ENCODE measurements at regions not wholly inside any gene's neighbourhood (a gene's known extent, or its start where the extent isn't known, plus 50 kb on each side); places are given as distances from the start of the nearest gene placed in this dataset.

DNA sequence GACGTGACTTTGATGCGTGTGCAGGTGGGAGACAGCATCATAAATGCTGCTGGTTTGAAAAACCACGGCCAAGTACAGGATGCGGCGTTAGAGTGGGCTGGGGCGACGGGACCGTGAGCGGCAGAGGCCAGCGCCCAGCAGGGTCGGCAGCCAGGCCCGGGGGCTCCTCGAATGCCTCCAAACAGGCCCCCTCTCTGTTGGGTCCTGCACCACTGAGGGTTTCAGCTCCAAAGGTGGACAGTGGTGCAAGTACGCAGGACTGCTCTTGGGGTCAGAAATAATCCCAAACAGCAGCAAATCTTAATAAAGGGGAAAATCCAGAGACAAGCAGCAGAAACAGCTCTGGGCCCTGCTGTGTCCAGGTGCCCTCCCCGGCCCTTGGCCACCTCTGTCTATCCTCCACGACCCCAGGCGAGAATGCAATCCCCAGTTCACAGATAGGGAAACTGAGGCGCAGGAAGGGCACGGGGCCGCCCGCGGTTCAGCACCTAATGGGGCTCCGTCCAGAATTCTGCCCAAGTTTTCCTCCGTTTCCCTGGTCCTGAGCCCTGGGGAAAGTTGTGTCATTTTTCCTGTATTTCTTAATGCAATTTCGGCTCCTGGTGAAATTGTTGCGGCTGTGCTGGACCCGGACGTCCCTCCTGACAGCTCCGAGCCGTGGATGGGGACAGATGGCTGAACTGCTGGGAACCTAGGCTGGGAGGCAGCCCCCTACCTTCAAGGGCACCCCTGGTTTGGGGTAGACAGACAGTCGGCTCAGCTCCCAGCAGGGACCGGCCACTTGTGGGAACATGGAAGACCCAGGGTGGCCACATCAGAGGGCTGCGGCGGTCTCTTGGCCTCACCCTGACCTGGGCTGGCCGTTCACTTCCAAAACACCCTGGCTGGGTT, 97.4 kb downstream of the FOXL3 start:
- no peaks in the 10 kb centered on the region for H3K27me3 ChIP-seq
- TF ChIP-seq POLR2A (IDR thresholded peaks at IDR 0.05): no peak
- TF ChIP-seq, protein P1, sequence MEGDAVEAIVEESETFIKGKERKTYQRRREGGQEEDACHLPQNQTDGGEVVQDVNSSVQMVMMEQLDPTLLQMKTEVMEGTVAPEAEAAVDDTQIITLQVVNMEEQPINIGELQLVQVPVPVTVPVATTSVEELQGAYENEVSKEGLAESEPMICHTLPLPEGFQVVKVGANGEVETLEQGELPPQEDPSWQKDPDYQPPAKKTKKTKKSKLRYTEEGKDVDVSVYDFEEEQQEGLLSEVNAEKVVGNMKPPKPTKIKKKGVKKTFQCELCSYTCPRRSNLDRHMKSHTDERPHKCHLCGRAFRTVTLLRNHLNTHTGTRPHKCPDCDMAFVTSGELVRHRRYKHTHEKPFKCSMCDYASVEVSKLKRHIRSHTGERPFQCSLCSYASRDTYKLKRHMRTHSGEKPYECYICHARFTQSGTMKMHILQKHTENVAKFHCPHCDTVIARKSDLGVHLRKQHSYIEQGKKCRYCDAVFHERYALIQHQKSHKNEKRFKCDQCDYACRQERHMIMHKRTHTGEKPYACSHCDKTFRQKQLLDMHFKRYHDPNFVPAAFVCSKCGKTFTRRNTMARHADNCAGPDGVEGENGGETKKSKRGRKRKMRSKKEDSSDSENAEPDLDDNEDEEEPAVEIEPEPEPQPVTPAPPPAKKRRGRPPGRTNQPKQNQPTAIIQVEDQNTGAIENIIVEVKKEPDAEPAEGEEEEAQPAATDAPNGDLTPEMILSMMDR (IDR thresholded peaks at IDR 0.05): no peak
- H3K27ac ChIP-seq: no peak overlapping the region
- peaks cover 8 to 9% of the 10 kb centered on the region in 2 donors for H3K4me1 ChIP-seq
- no peaks in the 10 kb centered on the region for H3K9me3 ChIP-seq
- 96% methylated on average over 29 to 35 of the region's 35 CpGs for WGBS, 2 donors
- H3K36me3 ChIP-seq: no peaks in the 10 kb centered on the region
- DNase-seq: no peak
- intact Hi-C loops (cut with DNase I): no loop called here
- no peak overlapping the region for H3K4me3 ChIP-seq (replicated peaks in 1 of 3)

DNA sequence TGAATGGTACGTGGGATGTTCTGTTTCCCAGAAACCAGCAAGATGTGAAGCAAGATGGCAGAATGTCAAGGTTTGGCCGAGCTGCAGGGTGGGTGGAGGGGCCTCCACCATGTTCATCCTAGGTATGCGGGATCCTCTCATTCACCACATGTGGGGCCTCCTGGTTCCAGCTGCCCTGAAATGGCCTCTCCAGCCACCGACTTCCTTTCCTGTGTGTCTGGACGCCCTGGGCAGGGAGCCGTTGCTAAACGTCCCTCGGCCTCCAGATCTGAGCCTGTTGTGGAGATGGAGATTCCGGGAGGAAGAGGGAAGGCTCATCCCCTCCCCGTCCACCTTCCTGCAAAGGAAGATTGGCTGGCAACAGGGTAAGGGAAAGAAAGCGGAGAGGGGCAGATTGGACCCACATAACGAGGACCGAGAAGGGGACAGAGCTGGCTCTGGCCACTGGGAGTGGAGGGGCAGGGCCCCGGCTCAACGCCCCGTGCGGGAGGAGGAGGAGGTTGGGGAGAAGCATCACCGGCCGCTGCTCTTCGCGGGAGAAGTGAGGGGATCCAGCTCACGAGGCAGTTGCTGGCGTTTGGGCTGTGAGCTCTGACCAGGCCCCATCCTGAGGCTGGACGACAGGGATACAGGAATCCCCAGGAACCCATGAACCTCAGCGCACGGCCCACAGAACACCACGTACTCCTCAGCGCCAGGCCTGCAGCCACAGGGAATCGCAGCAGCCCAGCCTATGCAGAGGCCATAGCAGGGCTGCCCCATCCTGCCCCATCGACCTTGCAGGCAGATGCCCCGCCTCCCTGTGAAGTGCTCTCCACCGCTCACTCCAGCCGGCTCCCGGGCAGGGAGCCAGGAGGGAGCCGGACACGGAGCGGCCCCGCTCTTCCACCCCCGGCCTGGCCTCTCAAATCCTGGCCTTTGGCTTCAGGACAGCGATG, 98.3 kb downstream of the FOXL3 start:
- Histone ChIP-seq H3K27ac (no peak overlapping the region), H3K9me3 (no peaks in the 10 kb centered on the region), H3K27me3 (no peaks in the 10 kb centered on the region), H3K4me1 (peaks cover 8 to 9% of the 10 kb centered on the region in 2 donors), H3K4me3 (replicated peaks in 1 of 3) (no peak overlapping the region), H3K36me3 (no peaks in the 10 kb centered on the region)
- no peak for TF ChIP-seq POLR2A (IDR thresholded peaks at IDR 0.05)
- DNase-seq: peak; percentile 89 to 92
- intact Hi-C loops (cut with DNase I): no loop called here
- WGBS, 2 donors: 45 to 59% methylated on average over 16 to 34 of the region's 40 CpGs

DNA sequence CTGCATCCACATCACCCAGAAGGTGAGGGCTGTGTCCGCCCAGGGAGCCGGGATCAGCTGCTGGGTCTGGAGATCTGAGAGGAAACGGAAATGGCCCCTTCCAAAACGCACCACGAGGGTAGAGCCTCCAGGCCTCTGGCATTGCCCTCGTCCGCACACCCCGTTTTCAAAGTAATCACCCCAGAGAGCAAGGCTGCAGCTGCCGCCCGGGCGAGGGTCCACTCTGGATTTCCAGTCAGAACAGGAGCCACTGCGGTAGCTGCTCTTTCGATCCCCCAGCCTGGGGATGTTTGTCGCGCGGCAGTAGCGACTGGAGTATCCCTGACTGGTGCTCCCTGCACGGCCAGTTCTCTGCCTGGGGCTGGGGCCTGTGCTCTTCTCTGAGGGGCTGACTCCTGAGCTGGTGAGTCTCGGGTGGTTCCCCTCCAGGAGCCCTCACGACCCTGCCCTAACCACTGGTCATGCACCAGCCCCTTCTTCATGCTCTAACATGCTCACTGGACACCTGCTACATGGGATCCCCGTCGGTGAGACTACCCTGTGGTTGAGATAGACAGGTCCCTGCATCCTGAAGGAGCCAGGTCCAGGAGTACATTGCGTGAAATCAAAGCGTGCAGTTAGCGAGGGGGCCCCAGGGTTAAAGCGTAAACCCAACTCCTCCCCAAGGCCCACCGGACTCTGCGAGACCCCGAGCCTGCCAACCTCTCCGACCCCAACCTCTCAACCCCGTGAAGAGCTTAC, 99.2 kb downstream of the FOXL3 start:
- peaks cover 8 to 9% of the 10 kb centered on the region in 2 donors for H3K4me1 ChIP-seq
- DNase-seq: no peak
- 76 to 94% methylated on average over 12 to 26 of the region's 31 CpGs for WGBS, 2 donors

DNA sequence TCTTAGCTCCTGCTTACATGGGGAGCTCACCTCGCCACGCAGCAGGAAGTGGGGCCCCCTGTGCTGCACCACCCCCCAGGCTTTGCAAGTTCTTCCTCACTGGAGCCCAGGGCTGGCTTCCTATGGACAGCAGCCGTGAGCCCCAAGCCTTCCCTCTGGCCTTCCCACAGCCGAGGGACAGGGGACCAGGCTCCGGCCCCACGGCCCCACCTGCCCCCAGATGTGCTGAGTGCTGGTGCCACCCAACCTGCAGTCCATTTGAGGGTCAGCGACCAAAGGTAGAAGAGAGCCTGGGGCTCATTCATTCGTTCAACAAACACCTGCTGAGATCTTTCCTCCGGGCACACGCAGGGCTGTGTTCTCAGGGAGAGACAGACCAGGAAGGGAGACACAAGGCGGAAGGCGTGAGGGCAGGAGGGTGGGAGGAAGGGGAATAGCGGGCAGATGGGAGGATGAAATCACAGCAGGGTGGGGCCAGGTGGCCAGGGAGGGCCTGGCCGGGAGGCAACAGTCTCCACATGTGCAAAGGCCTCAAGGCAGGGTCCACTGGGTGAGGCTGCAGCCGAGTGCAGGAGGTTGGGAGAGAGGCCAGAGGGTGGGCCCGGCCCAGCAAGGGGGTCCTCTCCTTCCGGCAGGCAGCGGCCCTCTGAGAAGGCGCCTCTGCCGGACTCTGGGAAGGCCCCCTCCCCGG, 100.1 kb downstream of the FOXL3 start:
- H3K27me3 ChIP-seq: no peaks in the 10 kb centered on the region
- H3K4me3 ChIP-seq (replicated peaks in 1 of 3): no peak overlapping the region
- H3K36me3 ChIP-seq: no peaks in the 10 kb centered on the region
- no peak for DNase-seq
- TF ChIP-seq POLR2A (IDR thresholded peaks at IDR 0.05): no peak
- TF ChIP-seq, protein P1 (IDR thresholded peaks at IDR 0.05): no peak
- intact Hi-C loops (cut with DNase I): loop anchor here (10.0 kb wide), 1 partner anchor 115 kb away; no protein-coding TSS in a partner anchor
- H3K4me1 ChIP-seq: peaks cover 8 to 9% of the 10 kb centered on the region in 2 donors
- H3K9me3 ChIP-seq: no peaks in the 10 kb centered on the region
- 88% methylated on average over 13 to 17 of the region's 21 CpGs for WGBS, 2 donors
- no peak overlapping the region for H3K27ac ChIP-seq

More for the DNA sequence above, 99.2 kb downstream of the FOXL3 start:
- TF ChIP-seq, protein P1 (IDR thresholded peaks at IDR 0.05): no peak
- TF ChIP-seq POLR2A (IDR thresholded peaks at IDR 0.05): no peak
- Histone ChIP-seq H3K36me3 (no peaks in the 10 kb centered on the region), H3K9me3 (no peaks in the 10 kb centered on the region), H3K27me3 (no peaks in the 10 kb centered on the region), H3K27ac (no peak overlapping the region), H3K4me3 (replicated peaks in 1 of 3) (no peak overlapping the region)
- intact Hi-C loops (cut with DNase I): no loop called here

Measured in thyroid gland (tissue), 4 donors.